GM12875 (cell line): ENCODE measurements at regions not wholly inside any gene's neighbourhood (a gene's known extent, or its start where the extent isn't known, plus 50 kb on each side); places are given as distances from the start of the nearest gene placed in this dataset.
"Not testable (repeated sequence)": the region's sequence is repeated elsewhere in the genome, so short reads cannot be mapped to it uniquely, and the experiment has no call there.

Source experiments
- H3K4me3 ChIP-seq: one replicate; pipeline ENCODE4 v1.5.1; 2011; ENCODE audit warnings: low read depth, low read length, control low read depth
- TF ChIP-seq, protein P1 (sequence below): IDR thresholded peaks from 2 replicates; pipeline ENCODE4 v1.5.1; 2011; ENCODE audit warnings: low read depth, mild to moderate bottlenecking, control low read depth, inconsistent platforms, low read length, moderate library complexity, borderline replicate concordance; ENCODE audit not compliant: insufficient read depth

- H3K4me3 ChIP-seq: peak overlapping the region; percentile 36
- TF ChIP-seq, protein P1, sequence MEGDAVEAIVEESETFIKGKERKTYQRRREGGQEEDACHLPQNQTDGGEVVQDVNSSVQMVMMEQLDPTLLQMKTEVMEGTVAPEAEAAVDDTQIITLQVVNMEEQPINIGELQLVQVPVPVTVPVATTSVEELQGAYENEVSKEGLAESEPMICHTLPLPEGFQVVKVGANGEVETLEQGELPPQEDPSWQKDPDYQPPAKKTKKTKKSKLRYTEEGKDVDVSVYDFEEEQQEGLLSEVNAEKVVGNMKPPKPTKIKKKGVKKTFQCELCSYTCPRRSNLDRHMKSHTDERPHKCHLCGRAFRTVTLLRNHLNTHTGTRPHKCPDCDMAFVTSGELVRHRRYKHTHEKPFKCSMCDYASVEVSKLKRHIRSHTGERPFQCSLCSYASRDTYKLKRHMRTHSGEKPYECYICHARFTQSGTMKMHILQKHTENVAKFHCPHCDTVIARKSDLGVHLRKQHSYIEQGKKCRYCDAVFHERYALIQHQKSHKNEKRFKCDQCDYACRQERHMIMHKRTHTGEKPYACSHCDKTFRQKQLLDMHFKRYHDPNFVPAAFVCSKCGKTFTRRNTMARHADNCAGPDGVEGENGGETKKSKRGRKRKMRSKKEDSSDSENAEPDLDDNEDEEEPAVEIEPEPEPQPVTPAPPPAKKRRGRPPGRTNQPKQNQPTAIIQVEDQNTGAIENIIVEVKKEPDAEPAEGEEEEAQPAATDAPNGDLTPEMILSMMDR: no peak
Observed at GRCh38 chr10:46106410-46107255, 60.6 kb upstream of the MSMB start.

DNA sequence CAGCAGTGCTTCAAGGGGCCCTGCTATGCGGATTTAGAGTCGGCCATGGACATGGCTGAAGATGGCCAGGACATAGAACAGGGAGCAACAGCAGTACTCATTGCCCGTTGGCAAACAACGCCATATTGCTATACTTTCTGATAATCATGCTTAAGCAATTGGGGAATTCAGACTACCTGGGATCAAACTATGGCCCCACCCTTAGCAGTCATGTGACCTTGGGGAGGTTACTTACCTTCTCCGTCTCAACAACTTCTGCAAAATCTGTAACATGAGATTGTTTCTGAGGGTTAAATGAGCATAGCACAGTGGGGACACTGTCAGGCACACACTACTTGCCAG is 62.1 kb upstream of the MSMB start:
- not testable (repeated sequence) for H3K4me3 ChIP-seq

GRCh38 chr10:46154271-46154670 is 108.2 kb upstream of the MSMB start:
- not testable (repeated sequence) for H3K4me3 ChIP-seq

DNA sequence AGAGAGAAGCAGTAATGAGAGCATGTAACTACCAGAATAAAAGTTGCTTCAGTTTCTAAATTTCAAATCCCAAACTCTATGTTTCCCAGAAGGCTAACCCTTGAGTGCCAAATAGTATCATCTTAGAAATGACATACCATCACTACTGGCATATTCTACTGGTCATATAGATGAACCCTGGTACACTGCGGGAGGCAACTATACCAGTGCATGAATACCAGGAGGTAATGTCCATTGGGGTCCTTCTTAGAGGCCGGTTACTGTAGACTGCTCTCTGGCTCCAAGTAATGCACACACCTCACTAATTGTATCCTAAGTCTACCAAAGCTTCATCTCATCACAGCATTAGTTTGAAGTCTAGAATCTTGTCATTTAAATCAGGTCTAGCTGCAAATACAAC is 108.6 kb upstream of the MSMB start:
- not testable (repeated sequence) for H3K4me3 ChIP-seq

GRCh38 chr10:46156866-46157265 is 110.8 kb upstream of the MSMB start:
- not testable (repeated sequence) for H3K4me3 ChIP-seq

GRCh38 chr10:46169736-46170135 is 117.1 kb upstream of the ANTXRL start:
- H3K4me3 ChIP-seq: no peak overlapping the region
- TF ChIP-seq, protein P1: no peak

GRCh38 chr10:46170789-46171188 is 116.0 kb upstream of the ANTXRL start:
- H3K4me3 ChIP-seq: no peak overlapping the region
- TF ChIP-seq, protein P1: no peak

DNA sequence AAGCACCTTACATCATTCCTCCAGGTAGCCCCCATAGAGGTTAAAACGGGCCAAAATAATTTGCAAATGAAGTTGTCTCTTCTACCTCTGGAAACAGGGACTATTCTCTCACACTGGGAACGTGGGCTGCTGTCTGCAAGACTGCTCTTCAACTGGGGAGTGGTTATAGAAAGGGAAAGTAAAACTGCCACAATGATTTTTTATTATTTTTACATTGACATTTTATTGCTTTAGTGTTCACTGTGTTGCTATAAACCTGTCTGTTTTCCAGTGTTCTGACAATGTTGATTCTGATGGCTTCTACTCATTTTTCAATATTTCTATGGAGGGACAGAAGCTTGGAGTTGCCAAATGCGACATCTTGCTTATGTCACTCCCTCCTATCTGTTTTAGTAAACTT is 115.1 kb upstream of the ANTXRL start:
- TF ChIP-seq, protein P1: no peak
- H3K4me3 ChIP-seq: no peak overlapping the region

- H3K4me3 ChIP-seq: no peak overlapping the region
- TF ChIP-seq, protein P1: no peak
Observed at GRCh38 chr10:46175296-46175695, 111.5 kb upstream of the ANTXRL start.
